K562 (cell line): ENCODE measurements at regions not wholly inside any gene's neighbourhood (a gene's known extent, or its start where the extent isn't known, plus 50 kb on each side); places are given as distances from the start of the nearest gene placed in this dataset.

Source experiments
- ATAC-seq: fragments of 200-7000 bp; cut with Tn5 transposase; 3 replicates; pipeline ENCODE4 v1.9.1; 2020; ENCODE audit warnings: moderate library complexity
- BruUV-seq: library from RNA; stranded (reverse); fragments of 400-500 nt; replicated peaks from 2 replicates; lab custom pipeline; 2021; lab: Mats Ljungman, UMichigan
- CTCF ChIA-PET: fragments of 300-600 bp; formaldehyde crosslinking; extraction: SDS; loops from one replicate; lab custom pipeline; 2021; ENCODE audit warnings: low intra/inter-chr PET ratio; lab: Yijun Ruan, JAX
- POLR2A ChIA-PET: fragments of 300-600, 350-650 bp; sonication (Branson Sonifier 250); formaldehyde crosslinking; extraction: SDS; loops from one replicate; lab custom pipeline; 2021; ENCODE audit warnings: antibody characterized with exemption, inconsistent platforms; lab: Yijun Ruan, JAX
- DNase-seq, 4 experiments: peaks; one replicate each; pipeline versions ENCODE4 v3.0.0 to v3.0.0-alpha.2; 2011 to 2018; ENCODE audit warnings: low spot score in 3 of 4, mixed read lengths in 3 of 4; ENCODE audit errors: extremely low read depth in 1 of 4
- FAIRE-seq: peaks from 2 replicates; lab custom pipeline; 2011; peaks lifted over from hg19 to GRCh38; lab: Jason Lieb, UNC
- H2AFZ ChIP-seq: 2 replicates; pipeline ENCODE4 v1.6.0; 2011; ENCODE audit warnings: low read depth, low read length, control low read depth, inconsistent platforms
- H3K27ac ChIP-seq: fragments of 200-600 bp; 3 replicates; pipeline ENCODE4 v1.8.0; 2011; ENCODE audit warnings: low read depth, mild to moderate bottlenecking, control low read depth, inconsistent platforms, low read length, moderate library complexity, mixed read lengths; ENCODE audit errors: extremely low read depth
- H3K27me3 ChIP-seq, 2 experiments: fragments of 300-600 bp in 1 of 2; 2 replicates in 1 of 2; 3 replicates in 1 of 2; pipeline versions ENCODE4 v1.6.0 to v1.8.0; 2011; ENCODE audit warnings: inconsistent platforms in 2 of 2, low read length in 2 of 2, mild to moderate bottlenecking in 1 of 2, mixed read lengths in 1 of 2, moderate library complexity in 1 of 2; ENCODE audit not compliant: control insufficient read depth in 2 of 2, insufficient read depth in 2 of 2
- H3K36me3 ChIP-seq: fragments of 300-600 bp; 3 replicates; pipeline ENCODE4 v1.8.0; 2011; ENCODE audit warnings: mild to moderate bottlenecking, low read length, inconsistent platforms; ENCODE audit not compliant: control insufficient read depth, insufficient read depth
- H3K4me1 ChIP-seq, 2 experiments: fragments of 200-600 bp in 1 of 2; replicated peaks in 1 of 2; 2 replicates in 1 of 2; 3 replicates in 1 of 2; pipeline versions ENCODE4 v1.5.1 to v1.8.0; 2011; ENCODE audit warnings: inconsistent platforms in 2 of 2, low read length in 2 of 2, mild to moderate bottlenecking in 1 of 2, mixed read lengths in 1 of 2, moderate library complexity in 1 of 2; ENCODE audit not compliant: control insufficient read depth in 2 of 2, insufficient read depth in 2 of 2
- H3K4me2 ChIP-seq: 2 replicates; pipeline ENCODE4 v1.6.1; 2011; ENCODE audit warnings: low read length, control low read depth, inconsistent platforms, mixed read lengths; ENCODE audit not compliant: insufficient read depth
- H3K4me3 ChIP-seq: fragments of 200-600 bp; sonication (generic), shearing (Covaris generic); 2 replicates; pipeline ENCODE4 v1.5.1; 2016; ENCODE audit warnings: control low read depth, inconsistent platforms
- H3K79me2 ChIP-seq: fragments of 200-600 bp; 3 replicates; pipeline ENCODE4 v1.8.0; 2011; ENCODE audit warnings: low read length, inconsistent platforms; ENCODE audit not compliant: control insufficient read depth, insufficient read depth
- H3K9ac ChIP-seq, 2 experiments: 2 replicates each; pipeline versions ENCODE4 v1.6.0 to v1.6.1; 2011; ENCODE audit warnings: low read depth in 2 of 2, low read length in 2 of 2, control low read depth in 1 of 2, inconsistent platforms in 1 of 2, mild to moderate bottlenecking in 1 of 2, mixed read lengths in 1 of 2; ENCODE audit not compliant: insufficient read depth in 1 of 2
- H3K9me1 ChIP-seq: one replicate; pipeline ENCODE4 v1.6.0; 2011; ENCODE audit warnings: inconsistent platforms, mild to moderate bottlenecking, low read length, moderate library complexity; ENCODE audit not compliant: control insufficient read depth, insufficient read depth
- H3K9me3 ChIP-seq: replicated peaks from 2 replicates; pipeline ENCODE4 v1.5.1; 2011; ENCODE audit warnings: low read depth, low read length, inconsistent platforms; ENCODE audit not compliant: control insufficient read depth, insufficient read depth
- H4K20me1 ChIP-seq: replicated peaks from 2 replicates; pipeline ENCODE4 v1.6.1; 2011; ENCODE audit warnings: low read length, inconsistent platforms, mixed read lengths; ENCODE audit not compliant: control insufficient read depth, insufficient read depth
- HIVEP1 ChIP-seq: fragments of 250-450 bp; sonication (Bioruptor Pico); IDR thresholded peaks from 2 replicates; pipeline ENCODE4 v1.4.0; 2020; ENCODE audit warnings: mild to moderate bottlenecking
- MTF1 ChIP-seq: fragments of 250-450 bp; sonication (Bioruptor Pico); IDR thresholded peaks from 2 replicates; pipeline ENCODE4 v1.9.0; 2021; ENCODE audit warnings: moderate library complexity, mild to moderate bottlenecking, inconsistent platforms, borderline replicate concordance
- ZNF174 ChIP-seq: fragments of 250-450 bp; sonication (Bioruptor Pico); IDR thresholded peaks from 2 replicates; pipeline ENCODE4 v1.4.0; 2020; ENCODE audit warnings: mild to moderate bottlenecking
- whole genome bisulfite sequencing: fragments of 100-300 bp; shearing (Covaris generic); methylation state at CpG from one replicate; pipeline ENCODE4 v1.1.6; 2016; ENCODE audit warnings: low coverage, mixed read lengths; ENCODE audit not compliant: insufficient coverage; ENCODE audit errors: missing lambda C conversion rate; 5-methylcytosine and 5-hydroxymethylcytosine counted together
- in situ Hi-C: fragments of 300-500 bp; cut with MboI; formaldehyde crosslinking; loops from 4 replicates; pipeline ENCODE4 v1.15.0; 2018; ENCODE audit warnings: inconsistent platforms, mixed read lengths
- intact Hi-C: fragments of 100-400 bp; cut with micrococcal nuclease; formaldehyde crosslinking; loops from 2 replicates; pipeline ENCODE4 v1.14.2; 2022
- TF ChIP-seq, protein P1 (sequence below): sonication (generic); formaldehyde crosslinking; IDR thresholded peaks from 2 replicates; pipeline ENCODE4 v1.8.0; 2023; ENCODE audit warnings: mild to moderate bottlenecking, missing genetic modification reagents
- TF ChIP-seq, protein P2 (sequence below): IDR thresholded peaks from 3 replicates; pipeline ENCODE4 v1.6.1; 2011; ENCODE audit warnings: borderline replicate concordance, mild to moderate bottlenecking, moderate library complexity; ENCODE audit not compliant: insufficient read length; ENCODE audit errors: extremely low read depth
- TF ChIP-seq, protein P3 (sequence below): sonication (generic); formaldehyde crosslinking; IDR thresholded peaks from 2 replicates; pipeline ENCODE4 v1.8.0; 2023; ENCODE audit warnings: missing genetic modification reagents, mild to moderate bottlenecking, borderline replicate concordance
- TF ChIP-seq, protein P4 (sequence below): IDR thresholded peaks from 2 replicates; pipeline ENCODE4 v1.6.1; 2014; ENCODE audit warnings: antibody characterized with exemption

DNA sequence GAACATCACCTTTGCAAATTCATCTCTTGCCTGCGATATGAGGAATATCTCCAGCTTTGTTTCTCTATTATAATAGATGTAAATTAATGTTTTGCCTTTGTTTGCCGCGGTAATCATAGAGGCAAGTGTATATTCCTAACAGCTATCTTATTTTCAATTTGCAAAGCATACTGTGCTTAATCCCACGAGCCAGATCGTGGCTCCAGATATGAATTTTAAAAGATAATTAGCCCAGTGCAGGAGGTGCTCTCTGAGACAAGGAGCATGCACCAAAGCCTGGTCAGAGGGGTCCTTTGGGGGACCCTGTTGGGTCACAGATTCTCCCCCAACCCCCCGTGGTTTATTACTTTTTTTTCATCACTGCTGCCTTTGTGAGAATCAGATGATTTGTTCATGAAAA lies 1087.5 kb downstream of the BCL11B start:
- intact Hi-C loops (no loop called here), in situ Hi-C loops (no loop called here)
- ChIA-PET CTCF (no interaction called here), POLR2A (no interaction called here)
- ATAC-seq, result no peak
- TF ChIP-seq, protein P1, sequence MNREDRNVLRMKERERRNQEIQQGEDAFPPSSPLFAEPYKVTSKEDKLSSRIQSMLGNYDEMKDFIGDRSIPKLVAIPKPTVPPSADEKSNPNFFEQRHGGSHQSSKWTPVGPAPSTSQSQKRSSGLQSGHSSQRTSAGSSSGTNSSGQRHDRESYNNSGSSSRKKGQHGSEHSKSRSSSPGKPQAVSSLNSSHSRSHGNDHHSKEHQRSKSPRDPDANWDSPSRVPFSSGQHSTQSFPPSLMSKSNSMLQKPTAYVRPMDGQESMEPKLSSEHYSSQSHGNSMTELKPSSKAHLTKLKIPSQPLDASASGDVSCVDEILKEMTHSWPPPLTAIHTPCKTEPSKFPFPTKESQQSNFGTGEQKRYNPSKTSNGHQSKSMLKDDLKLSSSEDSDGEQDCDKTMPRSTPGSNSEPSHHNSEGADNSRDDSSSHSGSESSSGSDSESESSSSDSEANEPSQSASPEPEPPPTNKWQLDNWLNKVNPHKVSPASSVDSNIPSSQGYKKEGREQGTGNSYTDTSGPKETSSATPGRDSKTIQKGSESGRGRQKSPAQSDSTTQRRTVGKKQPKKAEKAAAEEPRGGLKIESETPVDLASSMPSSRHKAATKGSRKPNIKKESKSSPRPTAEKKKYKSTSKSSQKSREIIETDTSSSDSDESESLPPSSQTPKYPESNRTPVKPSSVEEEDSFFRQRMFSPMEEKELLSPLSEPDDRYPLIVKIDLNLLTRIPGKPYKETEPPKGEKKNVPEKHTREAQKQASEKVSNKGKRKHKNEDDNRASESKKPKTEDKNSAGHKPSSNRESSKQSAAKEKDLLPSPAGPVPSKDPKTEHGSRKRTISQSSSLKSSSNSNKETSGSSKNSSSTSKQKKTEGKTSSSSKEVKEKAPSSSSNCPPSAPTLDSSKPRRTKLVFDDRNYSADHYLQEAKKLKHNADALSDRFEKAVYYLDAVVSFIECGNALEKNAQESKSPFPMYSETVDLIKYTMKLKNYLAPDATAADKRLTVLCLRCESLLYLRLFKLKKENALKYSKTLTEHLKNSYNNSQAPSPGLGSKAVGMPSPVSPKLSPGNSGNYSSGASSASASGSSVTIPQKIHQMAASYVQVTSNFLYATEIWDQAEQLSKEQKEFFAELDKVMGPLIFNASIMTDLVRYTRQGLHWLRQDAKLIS (CRISPR knock-in tag), result no peak
- TF ChIP-seq, protein P2, sequence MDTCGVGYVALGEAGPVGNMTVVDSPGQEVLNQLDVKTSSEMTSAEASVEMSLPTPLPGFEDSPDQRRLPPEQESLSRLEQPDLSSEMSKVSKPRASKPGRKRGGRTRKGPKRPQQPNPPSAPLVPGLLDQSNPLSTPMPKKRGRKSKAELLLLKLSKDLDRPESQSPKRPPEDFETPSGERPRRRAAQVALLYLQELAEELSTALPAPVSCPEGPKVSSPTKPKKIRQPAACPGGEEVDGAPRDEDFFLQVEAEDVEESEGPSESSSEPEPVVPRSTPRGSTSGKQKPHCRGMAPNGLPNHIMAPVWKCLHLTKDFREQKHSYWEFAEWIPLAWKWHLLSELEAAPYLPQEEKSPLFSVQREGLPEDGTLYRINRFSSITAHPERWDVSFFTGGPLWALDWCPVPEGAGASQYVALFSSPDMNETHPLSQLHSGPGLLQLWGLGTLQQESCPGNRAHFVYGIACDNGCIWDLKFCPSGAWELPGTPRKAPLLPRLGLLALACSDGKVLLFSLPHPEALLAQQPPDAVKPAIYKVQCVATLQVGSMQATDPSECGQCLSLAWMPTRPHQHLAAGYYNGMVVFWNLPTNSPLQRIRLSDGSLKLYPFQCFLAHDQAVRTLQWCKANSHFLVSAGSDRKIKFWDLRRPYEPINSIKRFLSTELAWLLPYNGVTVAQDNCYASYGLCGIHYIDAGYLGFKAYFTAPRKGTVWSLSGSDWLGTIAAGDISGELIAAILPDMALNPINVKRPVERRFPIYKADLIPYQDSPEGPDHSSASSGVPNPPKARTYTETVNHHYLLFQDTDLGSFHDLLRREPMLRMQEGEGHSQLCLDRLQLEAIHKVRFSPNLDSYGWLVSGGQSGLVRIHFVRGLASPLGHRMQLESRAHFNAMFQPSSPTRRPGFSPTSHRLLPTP, result no peak
- TF ChIP-seq ZNF174 (CRISPR knock-in tag) (no peak), MTF1 (no peak), HIVEP1 (CRISPR knock-in tag) (no peak)
- TF ChIP-seq, protein P3, sequence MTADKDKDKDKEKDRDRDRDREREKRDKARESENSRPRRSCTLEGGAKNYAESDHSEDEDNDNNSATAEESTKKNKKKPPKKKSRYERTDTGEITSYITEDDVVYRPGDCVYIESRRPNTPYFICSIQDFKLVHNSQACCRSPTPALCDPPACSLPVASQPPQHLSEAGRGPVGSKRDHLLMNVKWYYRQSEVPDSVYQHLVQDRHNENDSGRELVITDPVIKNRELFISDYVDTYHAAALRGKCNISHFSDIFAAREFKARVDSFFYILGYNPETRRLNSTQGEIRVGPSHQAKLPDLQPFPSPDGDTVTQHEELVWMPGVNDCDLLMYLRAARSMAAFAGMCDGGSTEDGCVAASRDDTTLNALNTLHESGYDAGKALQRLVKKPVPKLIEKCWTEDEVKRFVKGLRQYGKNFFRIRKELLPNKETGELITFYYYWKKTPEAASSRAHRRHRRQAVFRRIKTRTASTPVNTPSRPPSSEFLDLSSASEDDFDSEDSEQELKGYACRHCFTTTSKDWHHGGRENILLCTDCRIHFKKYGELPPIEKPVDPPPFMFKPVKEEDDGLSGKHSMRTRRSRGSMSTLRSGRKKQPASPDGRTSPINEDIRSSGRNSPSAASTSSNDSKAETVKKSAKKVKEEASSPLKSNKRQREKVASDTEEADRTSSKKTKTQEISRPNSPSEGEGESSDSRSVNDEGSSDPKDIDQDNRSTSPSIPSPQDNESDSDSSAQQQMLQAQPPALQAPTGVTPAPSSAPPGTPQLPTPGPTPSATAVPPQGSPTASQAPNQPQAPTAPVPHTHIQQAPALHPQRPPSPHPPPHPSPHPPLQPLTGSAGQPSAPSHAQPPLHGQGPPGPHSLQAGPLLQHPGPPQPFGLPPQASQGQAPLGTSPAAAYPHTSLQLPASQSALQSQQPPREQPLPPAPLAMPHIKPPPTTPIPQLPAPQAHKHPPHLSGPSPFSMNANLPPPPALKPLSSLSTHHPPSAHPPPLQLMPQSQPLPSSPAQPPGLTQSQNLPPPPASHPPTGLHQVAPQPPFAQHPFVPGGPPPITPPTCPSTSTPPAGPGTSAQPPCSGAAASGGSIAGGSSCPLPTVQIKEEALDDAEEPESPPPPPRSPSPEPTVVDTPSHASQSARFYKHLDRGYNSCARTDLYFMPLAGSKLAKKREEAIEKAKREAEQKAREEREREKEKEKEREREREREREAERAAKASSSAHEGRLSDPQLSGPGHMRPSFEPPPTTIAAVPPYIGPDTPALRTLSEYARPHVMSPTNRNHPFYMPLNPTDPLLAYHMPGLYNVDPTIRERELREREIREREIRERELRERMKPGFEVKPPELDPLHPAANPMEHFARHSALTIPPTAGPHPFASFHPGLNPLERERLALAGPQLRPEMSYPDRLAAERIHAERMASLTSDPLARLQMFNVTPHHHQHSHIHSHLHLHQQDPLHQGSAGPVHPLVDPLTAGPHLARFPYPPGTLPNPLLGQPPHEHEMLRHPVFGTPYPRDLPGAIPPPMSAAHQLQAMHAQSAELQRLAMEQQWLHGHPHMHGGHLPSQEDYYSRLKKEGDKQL, result no peak
- TF ChIP-seq, protein P4, sequence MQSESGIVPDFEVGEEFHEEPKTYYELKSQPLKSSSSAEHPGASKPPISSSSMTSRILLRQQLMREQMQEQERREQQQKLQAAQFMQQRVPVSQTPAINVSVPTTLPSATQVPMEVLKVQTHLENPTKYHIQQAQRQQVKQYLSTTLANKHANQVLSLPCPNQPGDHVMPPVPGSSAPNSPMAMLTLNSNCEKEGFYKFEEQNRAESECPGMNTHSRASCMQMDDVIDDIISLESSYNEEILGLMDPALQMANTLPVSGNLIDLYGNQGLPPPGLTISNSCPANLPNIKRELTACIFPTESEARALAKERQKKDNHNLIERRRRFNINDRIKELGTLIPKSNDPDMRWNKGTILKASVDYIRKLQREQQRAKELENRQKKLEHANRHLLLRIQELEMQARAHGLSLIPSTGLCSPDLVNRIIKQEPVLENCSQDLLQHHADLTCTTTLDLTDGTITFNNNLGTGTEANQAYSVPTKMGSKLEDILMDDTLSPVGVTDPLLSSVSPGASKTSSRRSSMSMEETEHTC, result no peak
- no peaks in the 10 kb centered on the region for H3K9me3 ChIP-seq
- H3K27ac ChIP-seq, result no peak overlapping the region
- no peak for DNase-seq
- no peaks in the 10 kb centered on the region for H3K79me2 ChIP-seq
- H3K4me3 ChIP-seq, result no peak overlapping the region
- H3K9me1 ChIP-seq, result no peaks in the 10 kb centered on the region
- H4K20me1 ChIP-seq, result no peaks in the 10 kb centered on the region
- 2% methylated on average over 6 of the region's 6 CpGs for WGBS
- no TSS peak for BruUV-seq
- no peak for FAIRE-seq
- H3K4me1 ChIP-seq, result no peaks in the 10 kb centered on the region
- no peak overlapping the region for H2AFZ ChIP-seq
- no peak overlapping the region for H3K9ac ChIP-seq
- no peak overlapping the region for H3K4me2 ChIP-seq
- no peaks in the 10 kb centered on the region for H3K36me3 ChIP-seq
- no peaks in the 10 kb centered on the region for H3K27me3 ChIP-seq
